HG02943 (cell line): ENCODE measurements at regions not wholly inside any gene's neighbourhood (a gene's known extent, or its start where the extent isn't known, plus 50 kb on each side); places are given as distances from the start of the nearest gene placed in this dataset.

ENCODE experiments used
- ATAC-seq: cut with Tn5 transposase; IDR thresholded peaks from one replicate; pipeline ENCODE4 v1.9.1; 2021; ENCODE audit warnings: mild to moderate bottlenecking, low read depth, moderate library complexity; ENCODE audit not compliant: unreplicated experiment

DNA sequence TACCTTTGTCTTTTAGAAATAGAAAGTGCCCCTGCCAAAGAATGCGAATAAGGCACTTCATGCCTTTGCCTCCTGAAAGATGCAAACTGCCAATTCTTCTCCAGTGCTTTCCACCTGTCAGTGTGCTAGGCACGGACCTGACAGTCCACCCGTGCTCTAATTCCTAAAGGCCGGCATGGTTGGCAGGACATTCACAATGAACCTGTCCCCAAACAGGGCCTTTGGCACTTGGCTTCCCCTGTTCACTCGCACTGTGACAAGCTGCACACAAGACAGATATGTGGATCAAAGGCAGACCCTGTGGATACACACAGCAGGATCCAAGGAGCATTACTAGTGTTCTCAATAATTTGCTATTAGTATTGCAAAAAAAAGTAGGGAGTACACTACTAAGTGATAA lies 505.7 kb upstream of the AGTR1 start:
- ATAC-seq, result no peak

DNA sequence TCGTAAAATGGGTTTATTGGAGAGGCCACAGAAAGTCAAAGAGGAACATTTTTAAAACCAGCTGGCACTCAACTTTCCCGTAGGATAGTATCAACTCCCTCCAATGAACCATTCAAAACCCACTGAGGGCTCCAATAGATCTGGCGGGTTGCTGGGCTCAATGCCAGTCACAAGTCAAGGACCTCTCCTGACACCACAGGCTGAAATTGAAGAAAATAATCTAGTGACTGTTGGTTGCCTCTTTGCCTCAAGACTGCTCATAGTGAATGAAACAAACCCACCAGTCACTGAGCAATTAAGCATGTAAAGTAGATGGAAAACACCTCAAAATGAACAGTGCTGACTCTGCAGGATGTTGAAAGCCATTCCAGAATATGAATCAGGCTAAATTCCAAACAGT lies 500.6 kb upstream of the AGTR1 start:
- no peak for ATAC-seq

- ATAC-seq, result no peak
These were observed 495.3 kb upstream of the AGTR1 start for GRCh38 chr3:148202386-148202785.

DNA sequence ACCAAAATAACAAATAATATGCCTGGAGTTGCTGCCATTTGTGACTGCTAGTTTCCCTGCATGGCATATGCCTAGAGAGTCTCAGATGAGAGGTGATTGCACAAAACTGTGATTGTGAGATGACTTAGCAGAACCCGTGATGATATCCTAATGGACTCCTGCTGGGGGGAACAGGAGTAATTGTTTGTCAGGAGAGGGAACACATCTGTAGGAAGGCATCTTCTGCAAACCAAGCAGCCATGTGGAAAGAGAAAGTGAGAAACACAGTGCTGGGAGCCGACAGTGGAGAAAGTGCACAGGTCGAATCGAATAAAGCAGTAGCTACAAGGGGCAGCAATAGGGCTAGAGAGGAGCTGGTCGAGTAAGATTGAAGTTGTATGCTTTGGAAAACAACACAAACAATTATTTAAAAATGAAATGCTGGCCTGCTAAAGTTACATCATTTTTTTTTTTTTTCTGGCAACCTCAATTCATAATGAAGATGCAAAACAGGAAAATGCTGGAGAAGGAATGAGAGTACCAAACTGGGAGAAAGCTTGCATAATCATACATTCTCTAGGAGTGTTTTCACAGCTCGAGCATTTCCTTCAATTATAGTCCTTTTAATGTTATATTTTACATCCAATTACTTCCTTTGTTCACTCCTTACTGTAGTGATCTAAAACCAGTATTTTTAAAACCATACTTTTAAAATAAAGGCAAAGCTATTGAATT lies 494.2 kb upstream of the AGTR1 start:
- no peak for ATAC-seq

GRCh38 chr3:148204131-148204530 lies 493.6 kb upstream of the AGTR1 start:
- ATAC-seq, result no peak

DNA sequence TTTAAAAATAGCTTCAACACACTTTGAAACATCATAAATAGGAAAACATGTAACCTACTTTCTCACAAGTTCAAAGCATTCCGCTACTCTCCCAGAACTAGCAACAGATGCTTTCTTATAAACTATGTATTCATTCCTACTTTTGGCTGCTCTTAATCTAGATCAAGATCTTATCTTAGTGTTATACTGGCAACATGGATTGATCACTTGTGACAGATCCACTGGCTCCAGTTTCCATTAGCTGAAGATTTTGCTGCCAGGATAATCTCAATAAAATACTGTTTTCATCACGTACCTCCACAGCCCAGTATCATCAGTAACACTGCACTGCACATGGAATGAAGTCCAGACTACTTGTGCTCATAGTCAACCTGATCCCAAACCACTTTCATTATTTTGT lies 491.7 kb upstream of the AGTR1 start:
- ATAC-seq, result no peak

- ATAC-seq, result no peak
These were observed 491.3 kb upstream of the AGTR1 start for GRCh38 chr3:148206446-148206845.

DNA sequence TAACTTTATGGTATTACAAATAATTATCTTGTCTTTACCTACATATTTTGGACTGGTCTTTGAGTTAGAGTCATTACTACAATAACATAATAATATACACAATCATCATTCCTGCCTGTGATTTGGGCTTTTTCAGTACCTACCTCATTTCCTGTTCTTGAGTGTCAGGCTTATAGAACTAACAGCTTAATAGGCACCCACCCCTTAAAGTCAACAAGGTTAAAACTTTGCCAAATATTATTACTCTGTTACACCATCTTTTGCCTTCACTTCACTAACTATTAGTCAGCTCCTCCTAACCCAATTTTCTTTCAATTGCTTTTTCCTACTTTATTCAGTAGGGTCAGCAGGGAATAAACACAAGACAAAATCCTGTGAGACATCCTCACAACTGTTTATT lies 488.7 kb upstream of the AGTR1 start:
- ATAC-seq, result no peak

- ATAC-seq, result no peak
These were observed 486.0 kb upstream of the AGTR1 start for GRCh38 chr3:148211725-148212124.

DNA sequence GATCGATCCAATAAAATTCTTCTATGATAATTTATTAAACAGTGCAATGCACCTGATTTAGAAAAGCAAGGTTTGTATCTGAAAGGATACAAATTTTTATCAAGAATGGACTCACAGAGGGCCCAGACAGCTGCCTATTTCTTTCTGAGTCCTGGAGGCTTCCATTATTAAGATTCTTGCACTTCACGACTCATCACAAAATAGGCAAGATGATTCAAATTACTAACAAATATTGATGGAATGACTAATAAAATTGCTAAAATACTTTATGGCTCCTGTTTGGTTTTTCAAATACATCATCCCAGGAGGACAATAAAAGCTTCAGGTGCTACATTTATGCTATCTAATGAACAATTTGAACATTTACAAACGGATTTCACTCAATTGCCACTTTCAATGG lies 483.0 kb upstream of the AGTR1 start:
- ATAC-seq, result no peak

GRCh38 chr3:148217317-148217716 lies 480.4 kb upstream of the AGTR1 start:
- no peak for ATAC-seq

DNA sequence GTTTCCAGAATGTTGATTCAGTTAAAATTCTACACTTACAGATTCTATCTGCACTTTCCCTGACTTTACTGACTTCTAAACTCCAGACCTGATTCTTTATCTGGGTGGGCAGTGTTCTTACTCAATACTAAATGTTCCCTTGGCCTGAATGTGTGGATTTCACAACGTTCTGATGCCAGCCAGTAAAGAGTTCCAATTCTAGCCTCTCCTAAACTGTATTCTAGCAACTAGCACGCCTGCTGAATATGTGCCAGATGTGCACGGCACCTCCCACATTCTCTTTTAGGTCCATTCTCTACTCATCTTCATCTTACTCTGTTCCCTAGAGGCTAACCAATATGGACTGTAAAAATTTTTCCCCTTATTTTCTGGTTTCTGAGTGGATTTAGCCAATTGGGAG lies 479.5 kb upstream of the AGTR1 start:
- ATAC-seq, result no peak

GRCh38 chr3:148219999-148220398 lies 477.7 kb upstream of the AGTR1 start:
- no peak for ATAC-seq

GRCh38 chr3:148221303-148221702 lies 476.4 kb upstream of the AGTR1 start:
- ATAC-seq, result no peak

DNA sequence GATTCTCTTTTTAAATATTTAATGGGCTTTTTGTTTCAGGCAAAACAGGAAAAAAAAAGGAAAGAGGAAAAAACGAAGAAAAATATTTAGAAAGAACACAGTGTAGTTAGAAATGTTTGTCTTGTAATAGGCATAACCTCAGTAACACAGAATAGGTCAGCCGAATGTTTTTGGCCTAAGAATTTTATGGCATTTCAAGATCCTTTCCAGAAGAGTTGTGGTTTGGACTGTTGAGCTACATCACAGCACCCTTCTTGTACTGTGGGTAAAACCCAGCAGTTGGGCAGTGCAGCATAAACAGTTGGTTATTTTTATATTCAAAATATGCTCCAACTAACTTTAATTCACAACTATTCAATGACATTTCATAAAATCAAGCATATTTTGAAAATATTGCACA lies 474.4 kb upstream of the AGTR1 start:
- ATAC-seq, result no peak

GRCh38 chr3:148226246-148226645 lies 471.5 kb upstream of the AGTR1 start:
- no peak for ATAC-seq

GRCh38 chr3:148227534-148227933 lies 470.2 kb upstream of the AGTR1 start:
- ATAC-seq, result no peak

- ATAC-seq, result peak; percentile 76
These were observed 468.6 kb upstream of the AGTR1 start for GRCh38 chr3:148229107-148229506.

GRCh38 chr3:148230473-148230872 lies 467.2 kb upstream of the AGTR1 start:
- no peak for ATAC-seq

DNA sequence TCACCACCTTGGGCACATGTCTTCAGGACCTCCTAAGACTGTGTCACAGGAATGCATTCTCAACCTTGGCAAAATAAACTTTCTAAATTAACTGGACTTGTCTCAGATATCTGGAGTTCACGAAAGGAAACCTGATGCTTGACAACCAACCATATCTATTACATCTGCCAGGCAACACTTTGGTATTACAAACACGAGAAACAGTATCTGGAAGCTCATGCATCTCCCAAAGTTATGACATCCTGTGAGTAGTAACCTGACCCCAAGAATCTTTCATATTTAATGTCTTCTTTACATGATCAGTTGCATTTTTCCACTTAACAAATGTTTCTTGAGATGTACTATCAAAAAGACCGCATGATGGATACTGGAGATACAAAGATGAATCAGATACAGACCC lies 465.3 kb upstream of the AGTR1 start:
- ATAC-seq, result no peak

- ATAC-seq, result no peak
These were observed 464.3 kb upstream of the AGTR1 start for GRCh38 chr3:148233403-148233802.

DNA sequence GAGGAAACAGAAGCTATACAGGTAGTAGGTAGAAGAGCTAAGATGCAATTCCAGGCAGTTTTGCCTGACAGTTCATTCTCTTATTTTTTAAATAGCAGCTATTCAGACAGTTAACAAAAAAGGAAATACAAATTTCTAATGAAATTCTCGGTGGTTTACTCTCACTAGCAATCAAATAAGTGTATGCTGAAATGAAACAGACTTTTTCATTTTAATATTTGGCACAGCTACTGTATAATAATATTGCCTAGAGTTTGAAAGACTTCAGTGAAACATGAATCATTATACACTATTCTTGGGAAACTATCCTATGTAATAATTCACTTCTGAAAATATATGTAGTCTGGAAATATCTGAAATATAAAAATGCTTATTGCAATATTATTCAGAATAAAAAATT lies 463.2 kb upstream of the AGTR1 start:
- no peak for ATAC-seq

GRCh38 chr3:148235566-148235965 lies 462.1 kb upstream of the AGTR1 start:
- ATAC-seq, result no peak
